ENCODE measurements at regions not wholly inside any gene's neighbourhood (a gene's known extent, or its start where the extent isn't known, plus 50 kb on each side); places are given as distances from the start of the nearest gene placed in this dataset.

- TF ChIP-seq, protein P1, sequence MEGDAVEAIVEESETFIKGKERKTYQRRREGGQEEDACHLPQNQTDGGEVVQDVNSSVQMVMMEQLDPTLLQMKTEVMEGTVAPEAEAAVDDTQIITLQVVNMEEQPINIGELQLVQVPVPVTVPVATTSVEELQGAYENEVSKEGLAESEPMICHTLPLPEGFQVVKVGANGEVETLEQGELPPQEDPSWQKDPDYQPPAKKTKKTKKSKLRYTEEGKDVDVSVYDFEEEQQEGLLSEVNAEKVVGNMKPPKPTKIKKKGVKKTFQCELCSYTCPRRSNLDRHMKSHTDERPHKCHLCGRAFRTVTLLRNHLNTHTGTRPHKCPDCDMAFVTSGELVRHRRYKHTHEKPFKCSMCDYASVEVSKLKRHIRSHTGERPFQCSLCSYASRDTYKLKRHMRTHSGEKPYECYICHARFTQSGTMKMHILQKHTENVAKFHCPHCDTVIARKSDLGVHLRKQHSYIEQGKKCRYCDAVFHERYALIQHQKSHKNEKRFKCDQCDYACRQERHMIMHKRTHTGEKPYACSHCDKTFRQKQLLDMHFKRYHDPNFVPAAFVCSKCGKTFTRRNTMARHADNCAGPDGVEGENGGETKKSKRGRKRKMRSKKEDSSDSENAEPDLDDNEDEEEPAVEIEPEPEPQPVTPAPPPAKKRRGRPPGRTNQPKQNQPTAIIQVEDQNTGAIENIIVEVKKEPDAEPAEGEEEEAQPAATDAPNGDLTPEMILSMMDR (IDR thresholded peaks at IDR 0.05) = no peak
- TF ChIP-seq POLR2A (IDR thresholded peaks at IDR 0.05) = no peak
Observed at GRCh38 chr13:36582977-36583376, 90.8 kb upstream of the SERTM1 start.
